ENCODE measurements at regions not wholly inside any gene's neighbourhood (a gene's known extent, or its start where the extent isn't known, plus 50 kb on each side); places are given as distances from the start of the nearest gene placed in this dataset.
"Not testable (repeated sequence)": the region's sequence is repeated elsewhere in the genome, so short reads cannot be mapped to it uniquely, and the experiment has no call there.

- no peak for DNase-seq (ENCODE audit: low read depth in 2 of 2)
These were observed 141.4 kb downstream of the KCNRG start for GRCh38 chr13:50156561-50157127.

DNA sequence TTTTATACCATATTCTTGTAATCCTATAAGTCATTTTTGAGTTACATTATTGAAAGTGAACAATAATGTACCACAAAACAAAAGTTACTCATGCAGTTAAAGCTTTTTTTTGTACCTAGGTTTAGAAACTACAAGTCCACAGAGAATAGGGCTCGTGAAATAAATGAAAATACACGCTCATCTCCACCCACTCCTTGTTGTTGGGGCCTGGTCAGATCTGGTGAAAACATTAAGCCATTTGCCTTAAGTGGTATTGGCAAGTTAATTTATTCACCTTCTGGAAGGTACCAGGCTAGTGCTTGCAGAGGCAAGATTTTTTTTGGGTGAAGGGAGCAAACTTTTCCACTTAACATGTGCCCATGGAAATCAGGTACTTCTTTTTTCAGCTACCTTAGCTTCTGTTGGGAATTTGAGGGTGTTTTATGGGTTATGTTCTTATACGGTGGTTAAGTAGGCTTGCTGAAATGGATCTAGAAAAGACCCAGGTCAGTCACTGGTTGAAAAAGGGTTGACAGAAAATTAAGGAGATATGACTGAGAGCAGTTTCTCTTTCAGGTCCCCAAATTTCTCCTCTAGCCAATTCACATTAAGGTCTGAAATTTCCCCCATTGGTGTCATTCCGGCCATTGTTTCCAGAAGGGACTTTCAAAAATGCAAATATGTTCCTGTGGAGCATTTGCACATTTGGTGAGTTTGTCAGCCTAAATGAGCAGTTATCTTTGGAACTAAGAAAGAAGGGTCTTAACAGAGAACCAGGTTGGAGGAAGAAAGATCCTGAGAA is 143.3 kb downstream of the KCNRG start:
- DNase-seq (ENCODE audit: low read depth in 2 of 2): no peak

DNA sequence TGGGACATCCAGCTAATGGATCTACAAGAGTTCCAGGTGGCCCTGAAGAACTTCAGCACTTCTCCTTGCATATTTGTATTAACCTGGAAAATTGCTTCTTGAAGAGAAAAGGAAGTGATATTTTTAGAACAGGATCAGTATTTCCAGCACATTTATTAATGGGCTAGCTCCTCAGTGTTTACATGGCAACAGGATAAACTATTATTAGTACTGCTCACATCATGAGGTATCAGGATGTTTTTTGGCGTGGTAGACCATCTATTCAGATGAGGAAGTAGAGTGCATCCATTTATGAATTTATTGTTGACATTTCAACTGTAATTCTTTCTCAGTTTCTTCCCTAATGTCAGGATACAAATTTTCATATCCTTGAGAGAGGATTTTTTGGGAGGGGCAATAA is 144.4 kb downstream of the KCNRG start:
- DNase-seq (ENCODE audit: low read depth in 2 of 2): no peak

DNA sequence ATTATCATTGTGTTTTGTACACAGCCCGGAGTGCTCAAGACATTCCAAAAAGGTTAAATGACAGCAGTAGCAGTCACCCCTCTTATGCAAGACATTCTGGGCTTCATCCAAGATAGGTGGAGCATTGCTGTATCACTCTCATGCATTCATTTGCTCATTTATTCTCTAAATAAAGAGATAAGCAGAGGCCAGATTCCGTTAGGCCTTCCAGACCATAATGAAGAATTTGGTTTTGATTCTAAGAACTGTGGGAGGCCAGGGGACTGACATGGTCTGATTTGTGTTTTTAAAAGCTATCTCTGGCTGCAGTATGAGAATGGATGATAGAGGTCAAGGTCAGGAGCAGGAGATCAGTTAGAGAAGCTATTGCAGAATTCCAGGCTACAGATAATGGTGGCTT is 145.8 kb downstream of the KCNRG start:
- DNase-seq (ENCODE audit: low read depth in 2 of 2): no peak

- no peak for DNase-seq (ENCODE audit: low read depth in 2 of 2)
These were observed 146.8 kb downstream of the KCNRG start for GRCh38 chr13:50162001-50162400.

- DNase-seq (ENCODE audit: low read depth in 2 of 2): no peak
These were observed 147.3 kb downstream of the KCNRG start for GRCh38 chr13:50162567-50162966.

- no peak for DNase-seq (ENCODE audit: low read depth in 2 of 2)
These were observed 152.1 kb downstream of the KCNRG start for GRCh38 chr13:50167224-50167947.

DNA sequence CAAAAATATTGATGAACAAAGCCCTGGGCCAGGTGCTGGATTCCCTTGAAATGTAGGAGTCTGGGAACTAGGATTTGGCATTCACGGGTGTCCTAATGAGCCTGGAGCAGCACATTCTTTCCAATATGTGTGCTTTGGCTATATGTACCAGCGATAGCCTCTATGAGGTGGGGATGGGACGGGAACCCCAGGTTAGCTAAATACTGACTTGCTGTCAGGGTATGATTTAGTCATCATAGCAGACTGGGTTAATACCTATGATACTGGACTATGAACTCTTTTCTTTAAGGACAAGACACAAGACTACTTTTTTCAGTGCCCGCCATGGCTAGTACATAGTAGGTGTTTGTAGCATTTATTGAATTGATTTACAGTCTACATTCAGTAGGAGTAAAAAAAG is 152.7 kb downstream of the KCNRG start:
- DNase-seq (ENCODE audit: low read depth in 2 of 2): no peak

DNA sequence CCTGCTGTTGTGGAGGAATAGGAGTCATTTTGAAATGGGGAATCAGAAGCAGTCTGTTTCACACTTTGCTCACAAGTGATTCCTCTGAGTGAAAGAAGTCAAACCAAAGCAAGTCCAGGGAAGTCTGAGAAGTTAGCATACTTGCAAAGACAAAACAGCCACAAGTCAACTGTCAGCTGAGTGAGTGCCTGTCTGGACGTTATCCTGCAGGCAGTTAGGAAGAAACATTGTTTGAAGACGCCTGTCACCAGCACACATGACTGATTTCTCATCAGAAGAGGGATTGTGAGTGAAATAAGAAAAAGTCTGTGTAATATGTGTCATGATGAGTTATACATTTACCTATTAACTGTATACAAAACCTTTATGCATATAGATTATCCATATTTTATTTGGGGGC is 153.5 kb downstream of the KCNRG start:
- no peak for DNase-seq (ENCODE audit: low read depth in 2 of 2)

GRCh38 chr13:50170447-50171037 is 155.3 kb downstream of the KCNRG start:
- no peak for DNase-seq (ENCODE audit: low read depth in 2 of 2)

- no peak for DNase-seq (ENCODE audit: low read depth in 2 of 2)
These were observed 156.5 kb downstream of the KCNRG start for GRCh38 chr13:50171590-50172282.

- not testable (repeated sequence) for DNase-seq (ENCODE audit: low read depth in 2 of 2)
These were observed 157.8 kb downstream of the KCNRG start for GRCh38 chr13:50173045-50173444.

DNA sequence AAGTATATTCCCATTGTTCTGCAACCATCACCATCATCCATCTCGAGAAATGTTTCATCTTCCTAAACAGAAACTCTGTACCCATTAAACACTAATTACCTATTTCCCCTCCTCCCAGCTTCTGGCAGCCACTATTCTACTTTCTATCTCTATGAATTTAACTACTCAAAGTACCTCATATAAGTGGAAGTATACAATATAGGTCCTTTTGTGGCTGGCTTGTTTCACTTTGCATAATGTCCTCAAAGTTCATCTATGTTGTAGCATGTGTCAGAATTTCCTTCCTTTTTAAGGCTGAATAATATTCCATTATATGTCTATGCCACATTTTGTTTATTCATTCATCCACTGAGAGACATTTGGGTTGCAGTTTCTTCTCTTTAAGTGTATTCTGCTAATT is 159.4 kb downstream of the KCNRG start:
- DNase-seq (ENCODE audit: low read depth in 2 of 2): no peak

DNA sequence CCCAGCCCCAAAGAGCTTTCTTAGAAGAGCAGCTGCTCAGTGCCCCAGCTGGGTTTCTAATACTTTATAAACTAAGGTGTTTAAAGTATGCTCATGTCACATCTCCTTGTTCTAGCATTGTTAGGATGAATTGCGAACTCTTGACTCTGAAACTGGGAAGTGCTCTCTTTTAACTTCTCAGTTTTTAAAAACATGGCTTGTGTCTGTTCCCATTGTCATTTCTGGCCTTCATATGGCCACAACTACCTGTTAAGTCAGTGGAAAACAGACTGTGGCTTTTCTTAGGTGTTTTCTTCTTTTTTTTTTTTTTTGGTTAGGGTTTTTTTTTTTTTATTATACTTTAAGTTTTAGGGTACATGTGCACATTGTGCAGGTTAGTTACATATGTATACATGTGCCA is 164.7 kb downstream of the KCNRG start:
- DNase-seq (ENCODE audit: low read depth in 2 of 2): no peak

DNA sequence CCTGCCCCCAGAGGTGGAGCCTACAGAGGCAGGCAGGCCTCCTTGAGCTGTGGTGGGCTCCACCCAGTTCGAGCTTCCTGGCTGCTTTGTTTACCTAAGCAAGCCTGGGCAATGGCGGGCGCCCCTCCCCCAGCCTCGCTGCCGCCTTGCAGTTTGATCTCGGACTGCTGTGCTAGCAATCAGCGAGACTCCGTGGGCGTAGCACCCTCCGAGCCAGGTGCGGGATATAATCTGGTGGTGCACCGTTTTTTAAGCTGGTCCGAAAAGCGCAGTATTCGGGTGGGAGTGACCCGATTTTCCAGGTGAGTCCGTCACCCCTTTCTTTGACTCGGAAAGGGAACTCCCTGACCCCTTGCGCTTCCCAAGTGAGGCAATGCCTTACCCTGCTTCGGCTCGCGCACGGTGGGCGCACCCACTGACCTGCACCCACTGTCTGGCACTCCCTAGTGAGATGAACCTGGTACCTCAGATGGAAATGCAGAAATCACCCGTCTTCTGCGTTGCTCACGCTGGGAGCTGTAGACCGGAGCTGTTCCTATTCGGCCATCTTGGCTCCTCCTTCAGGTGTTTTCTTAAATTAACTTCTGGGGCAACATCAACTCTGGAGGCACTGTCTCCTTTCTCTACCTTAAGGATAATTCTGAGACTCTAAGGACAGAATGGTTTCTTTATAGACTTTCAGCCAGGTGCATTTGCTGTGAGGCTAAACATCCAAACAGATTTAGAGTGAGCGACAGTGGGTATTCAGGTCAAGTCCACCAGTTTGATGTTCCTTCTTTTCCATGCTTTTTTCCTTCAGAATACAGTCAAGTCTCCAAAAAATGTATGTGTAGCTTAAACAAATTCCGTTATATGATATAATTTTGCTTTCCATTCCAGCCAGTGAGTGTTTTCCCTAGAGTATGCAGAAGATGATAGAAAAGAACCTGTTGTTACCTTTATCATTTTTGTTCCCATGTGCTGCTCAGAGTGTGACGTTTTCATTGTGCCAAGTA is 170.8 kb downstream of the KCNRG start:
- DNase-seq (ENCODE audit: low read depth in 2 of 2): not testable (repeated sequence)

DNA sequence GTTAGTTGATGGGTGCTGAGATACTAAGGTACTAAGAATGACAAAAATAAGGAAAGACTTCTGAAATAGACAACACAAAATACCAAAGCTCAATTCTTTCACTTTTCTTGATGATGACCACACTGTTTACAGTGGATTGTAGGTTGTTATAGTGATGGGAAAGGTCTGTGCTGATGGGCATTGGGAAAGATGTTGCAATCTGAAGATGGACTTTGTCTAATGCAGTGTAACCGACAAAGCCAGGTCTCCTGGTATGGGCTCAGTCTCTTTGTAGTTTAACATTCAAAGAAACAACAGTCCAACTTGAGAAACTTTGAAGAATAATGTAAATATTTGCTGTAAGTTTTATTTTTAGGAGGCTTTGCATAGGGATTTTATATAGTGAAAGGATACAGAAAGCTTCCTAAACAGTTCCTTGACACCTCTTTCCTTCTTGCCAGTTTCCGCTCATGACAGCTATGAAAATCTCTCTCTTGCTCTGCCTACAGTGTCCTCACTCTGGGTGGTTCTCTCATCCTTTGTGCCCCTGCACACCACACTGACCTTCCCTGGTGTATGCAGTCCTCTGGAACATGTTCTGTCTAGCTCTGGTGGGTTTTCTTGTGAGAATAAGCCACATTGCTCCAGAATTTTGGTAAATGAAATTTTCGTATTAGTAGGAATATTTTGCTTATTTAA is 172.2 kb downstream of the KCNRG start:
- DNase-seq (ENCODE audit: low read depth in 2 of 2): no peak

GRCh38 chr13:50188696-50189095 is 173.5 kb downstream of the KCNRG start:
- no peak for DNase-seq (ENCODE audit: low read depth in 2 of 2)

- no peak for DNase-seq (ENCODE audit: low read depth in 2 of 2)
These were observed 174.2 kb downstream of the KCNRG start for GRCh38 chr13:50189450-50189849.

GRCh38 chr13:50191004-50191403 is 175.8 kb downstream of the KCNRG start:
- no peak for DNase-seq (ENCODE audit: low read depth in 2 of 2)

DNA sequence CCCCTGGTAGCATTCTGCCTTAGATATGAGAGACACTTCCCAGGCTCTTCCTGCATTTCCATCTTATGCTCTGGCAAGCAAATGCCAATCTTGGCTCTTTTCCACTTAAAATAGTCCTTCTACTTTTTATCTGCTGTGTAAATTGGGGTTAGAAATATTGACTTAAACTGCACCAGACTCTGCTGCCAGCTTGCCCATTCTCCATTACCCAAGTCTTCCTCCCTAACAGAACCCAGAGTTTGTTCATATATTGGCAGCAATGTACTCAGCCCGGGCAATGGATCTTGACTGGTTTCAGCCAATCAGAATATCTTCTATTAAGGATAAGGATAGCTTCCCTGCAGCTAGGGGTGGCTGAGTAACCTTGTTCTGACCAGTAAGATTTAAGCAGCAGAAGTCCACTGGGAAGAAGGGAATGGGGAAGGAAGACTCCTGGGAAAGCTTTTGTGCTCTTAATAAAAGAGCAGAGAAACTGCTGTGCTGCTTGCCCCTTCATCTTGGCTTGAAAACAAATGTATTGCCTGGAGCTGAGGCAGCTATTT is 177.1 kb downstream of the KCNRG start:
- no peak for DNase-seq (ENCODE audit: low read depth in 2 of 2)

Data from activated CD8-positive, alpha-beta memory T cell treated with anti-CD3 and anti-CD28 coated beads for 4 hours (primary cell).